Muscle of back (tissue), 3 donors: ENCODE measurements at regions not wholly inside any gene's neighbourhood (a gene's known extent, or its start where the extent isn't known, plus 50 kb on each side); places are given as distances from the start of the nearest gene placed in this dataset.
"Not testable (repeated sequence)": the region's sequence is repeated elsewhere in the genome, so short reads cannot be mapped to it uniquely, and the experiment has no call there.

Source experiments
- DNase-seq, 3 donors: peaks; one replicate each; pipeline versions ENCODE4 v3.0.0 to v3.0.0-alpha.2; 2013

DNA sequence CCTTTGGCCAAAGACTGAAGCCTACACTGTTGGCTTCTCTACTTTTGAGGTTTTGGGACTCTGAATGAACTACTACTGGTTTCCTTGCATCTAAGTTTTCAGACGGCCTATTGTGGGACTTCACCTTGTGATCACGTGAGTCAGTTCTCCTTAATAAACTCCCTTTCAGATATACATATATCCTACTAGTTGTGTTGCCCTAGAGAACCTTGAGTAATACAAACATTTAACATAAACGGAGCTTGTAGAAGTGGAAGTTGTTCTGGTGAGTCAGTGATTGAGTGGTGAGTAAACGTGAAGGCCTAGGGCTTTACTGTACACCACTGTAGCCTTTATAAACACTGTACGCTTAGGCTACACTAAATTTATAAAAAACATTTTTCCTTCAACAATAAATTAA lies 107.2 kb upstream of the CDH2 start:
- DNase-seq, result no peak

GRCh38 chr18:28281400-28281799 lies 104.5 kb upstream of the CDH2 start:
- DNase-seq, result no peak

DNA sequence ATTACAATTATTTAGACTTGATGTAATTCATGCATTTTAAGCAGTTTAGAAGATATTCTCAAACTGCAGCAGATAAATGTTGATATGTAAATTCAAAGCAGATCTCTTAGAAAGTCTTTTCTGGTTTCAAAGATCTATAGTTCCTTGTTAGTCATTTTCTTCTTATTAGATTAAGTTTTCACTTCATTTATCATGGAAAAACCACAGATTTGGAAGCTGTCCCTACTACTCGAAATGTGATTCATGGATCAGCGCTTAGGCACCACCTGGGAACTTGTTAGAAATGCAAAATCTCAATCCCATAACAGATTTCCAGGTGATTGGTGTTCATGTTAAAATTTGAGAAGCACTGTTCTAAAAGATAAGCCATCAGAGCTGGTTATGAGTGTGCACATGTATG lies 92.8 kb upstream of the CDH2 start:
- no peak for DNase-seq

DNA sequence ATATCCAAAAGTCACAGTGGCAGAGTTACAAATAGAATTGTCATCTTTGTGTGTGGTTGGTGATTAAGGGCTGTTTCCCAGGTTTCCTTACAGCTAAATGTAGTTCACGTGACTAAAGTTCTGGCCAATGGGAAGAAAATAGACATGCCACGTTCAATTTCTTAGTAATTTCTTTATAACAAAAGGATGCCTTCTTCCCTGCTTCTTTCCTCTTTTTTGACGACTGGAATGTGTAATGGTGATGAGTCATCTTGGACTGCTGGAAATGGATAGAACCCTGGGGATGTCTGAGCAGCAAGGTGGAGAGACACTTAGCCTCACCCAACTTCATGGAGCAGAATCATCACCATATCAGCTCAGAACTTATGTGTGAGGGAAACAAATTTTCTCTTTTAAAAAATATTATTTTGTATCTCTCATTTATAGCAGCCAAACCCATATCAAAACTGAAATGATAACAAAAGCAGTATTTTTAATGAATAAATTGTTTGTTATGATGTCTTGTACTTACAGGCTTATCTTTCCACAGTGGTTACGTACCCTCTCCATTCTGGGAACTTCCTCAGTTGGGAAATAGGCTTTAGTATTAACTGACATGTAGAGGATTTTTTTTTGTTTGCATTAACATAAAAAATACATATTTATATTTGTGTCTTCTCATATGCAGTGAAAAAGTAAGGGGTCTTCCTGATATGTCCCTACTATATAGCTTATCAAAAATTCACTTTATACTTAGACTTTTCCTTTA lies 91.1 kb upstream of the CDH2 start:
- DNase-seq, result peak in 1 of 3 donors; percentile 37

DNA sequence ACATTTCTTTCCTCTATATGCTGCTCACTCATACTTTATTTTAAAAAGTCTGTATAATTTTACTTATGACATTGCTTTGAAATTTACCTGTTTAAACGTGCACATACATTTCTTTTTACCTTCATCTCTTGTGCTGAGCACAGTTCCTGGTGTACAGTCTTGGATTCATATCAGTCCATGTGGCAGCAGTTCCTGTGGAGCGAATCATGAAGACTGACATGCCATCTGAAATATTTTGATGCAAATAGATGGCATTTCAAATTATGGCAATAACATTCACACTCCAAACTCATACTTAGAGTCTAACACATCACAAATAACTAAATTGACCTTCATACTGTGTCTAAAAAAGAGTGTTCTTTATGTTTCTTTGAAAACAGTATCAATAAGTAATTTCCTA lies 90.3 kb upstream of the CDH2 start:
- DNase-seq, result no peak

DNA sequence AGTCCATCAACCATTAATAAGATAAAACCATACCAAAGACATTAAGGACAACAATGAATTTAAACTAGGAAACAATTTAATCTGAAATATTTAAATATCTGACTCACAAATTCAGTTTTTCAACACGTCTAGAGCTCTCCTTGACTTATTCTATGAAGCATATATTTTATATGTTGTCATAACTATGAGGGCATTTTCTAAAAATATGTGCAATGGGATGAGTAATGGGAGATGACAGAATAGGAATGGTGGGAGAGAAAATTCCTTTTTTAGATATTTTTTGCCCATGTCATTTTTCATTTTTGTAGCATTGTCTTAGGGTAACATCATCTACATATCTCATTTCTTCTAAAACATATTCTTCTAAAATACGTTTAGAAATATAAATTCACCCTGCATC lies 79.2 kb upstream of the CDH2 start:
- DNase-seq, result peak in 1 of 3 donors; percentile 23

- no peak for DNase-seq
Measured at GRCh38 chr18:28248653-28249052, 71.7 kb upstream of the CDH2 start.

GRCh38 chr18:28240626-28241025 lies 63.7 kb upstream of the CDH2 start:
- not testable (repeated sequence) for DNase-seq

DNA sequence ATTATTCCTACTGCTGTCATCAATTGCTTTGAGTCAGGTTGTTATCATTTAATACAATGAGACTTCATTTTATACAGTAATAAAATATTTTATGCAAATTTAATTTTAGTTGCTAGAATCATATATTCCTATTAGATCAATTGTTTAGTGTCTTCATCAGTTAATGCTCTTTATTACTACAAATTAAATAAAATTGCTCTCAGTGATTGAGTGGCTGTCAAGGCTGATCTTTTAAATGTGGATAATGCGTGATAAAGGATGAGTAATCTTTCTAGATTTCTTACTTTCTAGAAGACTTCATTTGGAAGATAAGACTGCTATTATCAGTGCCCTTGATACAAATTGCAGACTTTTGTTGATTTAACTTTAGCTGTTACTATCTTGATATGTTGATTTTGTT lies 59.6 kb upstream of the CDH2 start:
- DNase-seq, result no peak
